SIG-M5 treated with dmso at 0.1 percent for 504 hours (cell line): ENCODE measurements at regions not wholly inside any gene's neighbourhood (a gene's known extent, or its start where the extent isn't known, plus 50 kb on each side); places are given as distances from the start of the nearest gene placed in this dataset.

Experiments used
- DNase-seq: peaks from one replicate; lab custom pipeline; 2025; ENCODE audit not compliant: unreplicated experiment; lab: John Stamatoyannopoulos, UW

DNA sequence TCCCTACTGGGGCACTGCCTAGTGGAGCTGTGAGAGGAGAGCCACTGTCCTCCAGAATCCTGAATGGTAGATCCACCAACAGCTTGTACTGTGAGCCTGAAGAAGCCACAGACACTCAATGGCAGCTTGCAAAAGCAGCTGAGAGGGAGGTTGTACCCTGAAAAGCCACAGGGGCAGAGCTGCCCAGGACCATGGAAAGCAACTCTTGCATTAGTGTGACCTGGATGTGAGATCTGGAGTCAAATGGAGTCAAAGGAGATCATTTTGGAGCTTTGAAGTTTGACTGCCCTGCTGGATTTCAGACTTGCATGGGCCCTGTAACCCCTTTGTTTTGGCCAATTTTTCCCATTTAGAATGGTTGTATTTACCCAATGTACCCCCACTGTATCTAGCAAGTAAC lies 871.4 kb upstream of the PRMT6 start:
- DNase-seq = no peak

DNA sequence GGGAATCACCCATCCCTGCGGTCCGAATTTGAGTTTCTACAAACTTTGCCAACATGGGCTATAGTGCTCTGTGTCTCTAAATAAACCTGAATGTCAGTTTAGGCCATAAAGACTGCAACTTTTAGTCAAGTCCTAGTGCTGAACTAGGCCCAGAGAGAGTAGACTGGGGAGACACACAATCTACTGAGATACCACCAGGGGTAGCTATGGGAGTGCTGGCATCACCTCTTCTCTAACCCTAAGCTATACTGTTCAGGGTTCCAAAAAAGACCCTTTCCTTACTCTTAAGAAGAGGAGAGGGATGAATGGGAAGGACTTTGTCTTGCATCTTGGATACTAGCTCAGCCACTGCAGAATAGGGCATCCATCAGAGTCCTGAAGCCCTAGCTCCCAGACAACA lies 866.7 kb upstream of the PRMT6 start:
- DNase-seq = no peak

DNA sequence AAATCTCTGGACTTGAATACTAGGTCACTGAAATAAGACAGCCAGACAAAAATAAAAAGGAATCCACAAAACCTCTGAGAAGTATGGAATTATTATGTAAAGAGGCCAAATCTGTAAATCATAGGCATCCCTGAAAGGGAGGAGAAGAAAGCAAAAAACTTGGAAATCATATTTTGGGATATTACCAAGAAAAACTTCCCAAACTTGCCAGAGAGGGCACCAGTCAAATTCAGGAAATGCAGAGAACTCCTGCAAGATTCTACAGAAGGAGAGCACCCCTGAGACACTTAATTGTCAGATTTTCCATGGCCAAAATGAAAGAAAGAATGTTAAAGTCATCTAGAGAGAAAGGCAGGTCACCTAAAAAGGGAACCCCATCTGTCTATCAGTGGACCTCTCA lies 862.3 kb upstream of the PRMT6 start:
- DNase-seq = no peak

DNA sequence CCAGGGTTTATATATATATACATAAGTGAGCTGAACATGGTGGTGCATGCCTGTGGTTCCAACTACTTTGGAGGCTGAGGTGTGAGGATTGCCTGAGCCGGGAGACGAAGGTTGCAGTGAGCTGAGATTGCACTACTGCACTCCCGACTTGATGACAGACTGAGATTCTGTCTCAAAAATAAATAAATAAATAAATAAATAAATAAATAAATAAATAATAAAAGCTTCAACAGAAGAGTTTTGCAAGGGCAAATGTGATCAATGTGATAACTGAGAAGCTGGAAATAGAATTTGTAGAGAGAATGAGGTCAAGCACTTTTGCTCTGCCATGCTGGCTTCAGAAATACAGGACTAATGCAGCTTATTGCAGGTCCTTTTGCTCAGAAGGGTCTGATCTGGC lies 855.8 kb upstream of the PRMT6 start:
- no peak for DNase-seq

DNA sequence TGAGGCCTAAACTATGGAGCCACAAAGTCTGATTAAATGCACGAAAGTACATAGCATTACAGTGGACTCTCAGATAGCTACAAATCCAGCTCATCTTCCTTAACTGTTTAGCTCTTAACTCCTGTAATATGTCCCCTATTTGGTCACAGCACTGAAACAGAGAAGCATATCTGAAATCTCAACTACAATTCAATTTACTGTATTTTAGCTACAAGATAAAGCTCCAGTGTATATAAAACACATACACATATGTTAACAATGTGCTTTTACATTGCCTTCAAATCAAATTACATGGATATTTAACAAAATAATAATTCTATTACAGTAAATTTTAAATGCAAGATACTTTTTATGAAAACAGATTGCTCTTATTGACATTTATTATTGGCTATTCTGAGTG lies 849.3 kb upstream of the PRMT6 start:
- DNase-seq = no peak

DNA sequence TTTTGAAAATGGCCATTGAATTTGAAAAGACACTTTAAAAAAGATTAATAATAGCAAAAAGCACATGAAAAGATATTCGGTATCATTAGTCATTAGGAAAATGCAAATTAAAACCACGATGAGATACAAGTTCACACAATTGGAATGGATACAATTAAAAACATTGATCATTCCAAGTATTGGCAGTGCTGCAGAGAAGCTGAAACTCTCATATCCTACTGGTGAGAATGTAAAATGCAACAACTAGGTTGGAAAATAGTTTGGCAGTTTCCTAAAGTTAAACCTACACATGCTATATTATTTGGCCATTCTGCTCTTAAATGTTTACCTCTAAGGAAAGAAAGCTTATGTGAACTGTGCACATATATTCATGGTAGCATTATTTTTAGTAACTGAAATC lies 838.7 kb upstream of the PRMT6 start:
- DNase-seq = peak; percentile 31

DNA sequence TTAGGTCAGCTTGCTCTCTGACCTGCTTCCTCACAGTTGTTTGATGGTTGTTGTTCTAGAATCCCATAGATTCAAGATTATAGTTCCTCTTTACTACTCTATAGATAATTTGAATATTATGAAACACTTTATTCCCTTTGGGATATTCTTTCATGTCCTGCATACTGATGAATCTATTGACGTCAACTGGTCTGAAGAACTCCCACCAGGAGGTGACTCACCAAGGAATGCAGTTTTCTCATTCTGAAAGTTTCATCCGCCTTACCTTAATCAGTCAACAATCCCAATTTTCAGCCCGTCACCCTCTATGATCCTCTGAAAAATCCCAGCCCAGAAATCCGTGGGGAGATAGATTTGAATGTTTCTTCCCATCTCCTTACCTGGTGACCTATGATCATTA lies 834.1 kb upstream of the PRMT6 start:
- DNase-seq = no peak

DNA sequence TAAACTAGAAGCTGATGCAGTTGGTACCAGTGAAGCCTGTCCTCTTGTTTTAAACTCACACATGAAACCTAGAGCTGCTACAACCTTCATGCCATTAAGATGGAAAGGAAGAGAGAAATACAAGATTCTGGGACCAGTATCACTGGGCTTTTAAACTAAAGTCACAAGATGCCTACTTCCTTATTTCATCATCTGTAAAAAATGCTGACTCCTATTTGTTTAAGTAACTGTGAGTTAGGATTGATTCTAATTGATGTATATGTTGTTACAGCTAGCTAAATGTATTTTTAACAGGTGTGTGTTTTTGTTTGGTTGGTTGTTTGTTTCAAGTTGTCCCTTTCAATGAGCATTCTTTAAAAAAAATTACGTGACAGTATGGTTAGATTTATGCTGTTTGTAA lies 833.3 kb upstream of the PRMT6 start:
- peak; percentile 57 for DNase-seq

DNA sequence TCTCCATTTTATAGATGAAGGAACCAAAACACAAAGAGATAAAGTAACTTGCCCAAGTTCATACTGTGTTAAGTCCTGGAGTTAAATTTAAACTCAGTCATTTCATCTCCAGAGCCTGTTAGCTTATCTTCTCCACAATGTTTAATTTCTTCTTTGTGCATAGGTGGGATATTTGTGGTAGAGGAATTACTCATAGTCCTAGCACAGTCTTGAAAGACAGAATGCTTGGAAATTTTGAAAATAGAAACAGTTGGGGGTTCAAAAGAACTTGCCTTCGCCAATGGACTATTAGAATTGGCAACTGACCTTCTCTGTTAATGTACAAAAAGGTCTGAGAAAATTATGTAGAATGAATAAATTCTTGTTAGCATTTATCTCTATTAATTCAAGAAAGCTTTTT lies 832.0 kb upstream of the PRMT6 start:
- DNase-seq = no peak

DNA sequence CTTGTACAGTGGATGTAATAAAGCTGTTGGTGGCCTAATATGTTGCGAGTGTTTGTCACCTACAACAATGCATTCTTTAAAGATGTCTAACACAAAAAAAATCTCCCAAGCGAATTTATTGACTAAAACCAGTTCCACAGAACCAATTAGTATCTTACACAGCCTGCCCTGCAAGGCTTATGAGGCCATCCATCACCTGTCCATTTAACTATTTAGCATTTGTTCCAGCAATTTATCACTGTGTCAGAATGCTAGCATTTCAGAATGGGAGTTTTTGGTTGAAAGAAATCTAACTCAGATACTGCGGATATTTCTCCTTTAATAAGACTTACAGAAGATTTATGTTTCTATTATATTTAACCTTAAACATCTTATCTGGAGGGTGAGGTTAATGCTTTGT lies 831.1 kb upstream of the PRMT6 start:
- no peak for DNase-seq

DNA sequence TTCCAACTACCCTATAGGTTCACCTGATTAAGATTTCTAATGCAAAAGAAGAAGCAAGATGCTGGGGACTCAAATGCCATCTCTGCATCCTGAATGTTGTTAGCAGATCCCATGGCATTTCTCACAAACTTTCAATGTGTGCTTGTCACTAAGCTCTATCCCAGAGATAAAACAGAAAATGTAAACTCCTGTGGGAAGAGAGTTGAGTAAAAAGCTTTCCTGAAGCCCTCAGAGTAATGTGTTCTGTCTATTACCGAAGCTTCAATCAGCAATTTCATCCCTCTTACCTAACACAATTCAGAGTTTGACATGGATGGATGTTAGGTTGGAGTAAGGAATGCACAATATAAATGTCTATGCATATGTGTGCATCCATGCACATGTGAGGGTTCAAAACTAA lies 829.9 kb upstream of the PRMT6 start:
- no peak for DNase-seq

DNA sequence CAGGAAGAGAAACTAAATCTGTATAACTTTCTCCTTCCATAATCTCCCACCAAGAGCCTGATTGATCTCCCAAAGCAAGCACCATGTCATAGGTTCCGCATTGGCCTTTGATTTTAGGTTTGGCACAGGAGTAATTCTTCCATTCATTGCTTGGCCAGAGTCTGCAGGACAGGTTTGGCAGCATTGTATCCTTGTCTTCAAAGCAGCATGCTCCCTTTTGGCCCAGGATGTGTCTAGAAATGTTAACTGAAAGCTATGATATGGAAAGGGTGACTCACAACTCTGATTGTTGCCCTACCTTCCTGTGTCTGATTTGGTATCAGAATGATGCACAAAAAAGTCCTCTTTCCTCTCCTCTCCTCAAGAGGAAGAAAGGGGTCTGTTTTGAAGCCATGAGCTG lies 824.3 kb upstream of the PRMT6 start:
- DNase-seq = peak; percentile 86

DNA sequence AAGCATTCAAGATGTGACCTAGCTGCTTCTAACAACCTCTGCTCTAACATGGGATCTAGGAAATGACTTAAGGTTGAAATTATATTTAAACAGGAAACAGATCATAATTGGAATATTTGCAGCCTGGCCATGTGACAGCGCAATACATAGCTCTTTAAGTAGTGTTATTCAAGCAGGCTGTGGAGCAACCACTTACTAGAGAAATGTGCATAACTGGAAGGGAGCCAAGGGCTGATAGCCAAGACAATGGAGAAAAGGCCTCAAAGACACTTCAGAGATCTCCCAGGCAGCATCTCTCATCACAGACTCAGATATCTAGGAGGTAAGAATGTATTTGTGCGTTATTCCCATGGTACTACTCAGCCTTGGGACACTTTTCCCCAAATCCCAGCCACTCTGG lies 823.0 kb upstream of the PRMT6 start:
- no peak for DNase-seq

DNA sequence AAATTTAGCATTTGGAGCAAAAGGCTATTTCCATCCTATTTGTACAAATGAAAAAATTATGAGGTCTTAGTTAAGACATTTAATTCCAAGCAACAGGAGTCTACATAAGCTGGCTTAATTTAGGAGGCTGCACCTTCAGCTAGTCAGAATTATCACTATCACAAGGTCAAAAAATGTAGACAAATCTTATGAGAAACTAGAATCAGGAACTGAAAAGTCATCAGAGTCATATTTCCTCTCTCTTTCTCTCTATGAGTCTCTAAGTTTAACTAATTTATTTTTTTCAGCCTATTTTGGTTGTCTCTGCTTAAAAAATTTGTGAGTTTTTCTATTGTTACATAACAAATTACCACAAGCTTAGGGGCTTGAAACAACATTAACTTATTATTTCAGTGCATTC lies 807.1 kb upstream of the PRMT6 start:
- DNase-seq = no peak

DNA sequence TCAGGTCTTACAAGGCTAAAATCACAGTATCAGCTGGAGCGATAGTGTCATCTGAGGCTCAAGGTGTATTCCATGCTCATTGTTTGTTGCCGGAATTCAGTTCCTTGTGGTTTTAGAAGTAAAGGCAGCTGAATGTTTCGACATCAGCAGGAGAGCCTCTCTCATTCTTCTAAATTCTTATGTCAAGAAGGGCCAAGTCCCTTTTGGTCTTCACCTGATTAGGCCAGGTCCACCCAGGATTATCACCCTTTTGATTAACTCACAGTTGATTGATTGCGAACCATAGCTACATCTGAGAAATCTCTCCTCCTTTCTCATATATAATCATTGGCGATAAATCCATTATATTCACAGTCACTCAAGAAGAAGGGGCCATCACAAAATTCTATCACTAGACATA lies 806.7 kb upstream of the PRMT6 start:
- DNase-seq = no peak

DNA sequence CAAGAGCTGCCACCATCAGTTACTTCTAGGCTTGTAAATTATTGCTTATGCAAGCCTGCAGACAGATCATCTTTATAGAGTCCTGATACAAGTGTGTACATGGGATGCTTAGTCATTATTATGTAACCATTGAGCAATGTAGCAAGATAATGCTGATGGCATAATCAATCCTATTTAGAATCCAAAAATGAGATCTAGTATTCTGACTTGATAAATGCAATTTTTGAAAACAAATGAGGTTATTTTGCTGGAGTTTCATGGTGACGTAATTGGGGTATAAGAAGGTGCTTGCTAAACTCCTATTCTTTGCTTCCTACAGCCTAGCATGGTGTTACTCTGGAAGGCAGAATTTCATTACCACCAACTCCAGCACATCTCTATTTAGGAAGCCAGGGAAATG lies 801.7 kb upstream of the PRMT6 start:
- peak; percentile 74 for DNase-seq

DNA sequence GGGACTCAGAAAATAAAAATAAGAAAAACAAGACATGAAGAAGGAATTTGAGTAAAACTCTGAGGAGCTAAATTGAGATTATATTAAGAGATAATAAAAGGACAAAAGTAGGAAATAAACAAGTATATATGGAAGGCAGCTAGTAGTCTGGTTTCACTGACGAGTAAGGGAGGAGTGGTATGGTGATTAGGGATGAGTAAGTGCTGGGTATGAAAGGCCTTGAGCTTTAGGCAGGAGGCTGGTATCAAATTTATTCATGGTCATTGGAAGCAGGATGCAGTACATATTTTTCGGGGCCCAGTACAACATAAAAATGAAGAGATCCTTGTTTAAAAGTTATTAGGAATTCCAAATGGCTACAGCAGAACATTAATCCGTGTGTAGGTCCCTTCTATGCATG lies 789.7 kb upstream of the PRMT6 start:
- DNase-seq = no peak

DNA sequence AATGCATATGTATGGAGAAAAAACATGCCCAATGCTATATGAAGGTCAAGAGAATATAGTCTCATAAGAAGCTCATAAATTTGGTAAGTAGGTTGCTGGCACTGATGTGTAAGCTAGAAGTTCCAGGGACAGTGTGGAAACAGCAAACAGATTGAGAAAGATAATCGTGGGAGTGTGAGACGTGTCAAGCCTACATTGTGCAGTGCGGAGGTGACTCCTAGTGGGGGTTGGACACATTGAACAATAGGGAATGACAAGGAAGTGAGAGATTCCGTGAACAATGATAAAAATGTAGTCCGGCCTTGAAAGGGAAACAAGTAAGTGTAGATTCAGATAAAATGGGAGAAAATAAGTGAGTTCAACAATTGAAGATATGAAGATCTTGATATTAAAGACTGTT lies 788.4 kb upstream of the PRMT6 start:
- peak; percentile 84 for DNase-seq

DNA sequence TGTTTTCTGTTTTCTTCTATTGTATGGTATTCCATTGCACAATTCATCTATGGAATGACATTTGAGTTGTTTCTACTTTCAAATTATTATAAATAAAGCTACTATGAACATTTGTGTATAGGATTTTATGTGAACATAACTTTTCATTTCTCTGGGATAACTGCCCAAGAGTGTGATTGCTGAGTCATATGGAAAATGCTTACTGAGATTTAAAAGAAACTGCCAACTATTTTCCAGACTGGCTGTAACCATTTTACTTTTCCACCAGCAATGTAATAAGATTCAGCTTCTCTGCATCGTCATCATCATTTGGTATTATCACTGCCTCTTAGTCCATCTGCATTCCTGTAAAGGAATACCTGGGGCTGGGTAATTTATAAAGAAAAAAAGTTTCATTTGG lies 779.6 kb upstream of the PRMT6 start:
- DNase-seq = no peak

DNA sequence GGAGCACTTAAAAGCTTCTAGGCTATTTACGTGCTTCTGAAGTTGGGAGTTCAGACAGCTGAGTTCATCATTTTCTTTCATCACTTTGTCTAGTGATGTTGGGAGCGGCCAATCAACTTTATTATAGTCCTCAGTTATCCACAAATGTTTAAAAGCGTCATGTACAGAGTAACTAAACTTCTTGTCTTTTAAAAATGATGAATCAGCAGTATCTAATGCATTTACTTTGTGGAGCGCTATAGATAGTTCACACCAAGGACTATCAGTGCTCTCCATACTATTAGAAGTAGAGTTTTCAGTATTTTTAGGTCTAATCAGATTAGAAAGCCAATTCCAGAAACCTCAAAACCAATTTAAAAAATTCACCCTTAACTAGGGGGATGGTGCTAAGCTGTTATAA lies 778.7 kb upstream of the PRMT6 start:
- DNase-seq = no peak

DNA sequence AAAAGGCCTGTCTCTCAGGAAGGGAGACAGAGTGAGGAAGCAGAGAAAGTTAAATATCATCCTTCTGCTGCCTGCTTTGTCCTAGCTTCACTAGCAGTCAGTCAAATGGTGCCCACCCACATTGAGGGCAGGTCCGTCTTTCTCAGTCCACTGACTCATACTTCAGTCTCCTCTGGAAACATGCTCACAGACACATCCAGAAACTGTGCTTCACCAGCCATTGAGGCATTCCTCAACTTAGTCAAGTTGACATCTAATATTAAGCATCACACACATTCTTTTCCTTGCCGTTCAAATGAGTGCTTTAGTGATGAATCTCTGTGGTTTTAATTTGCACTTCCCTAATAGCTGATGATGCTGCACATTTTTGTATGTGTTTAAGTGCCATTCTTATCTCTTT lies 777.8 kb upstream of the PRMT6 start:
- no peak for DNase-seq

DNA sequence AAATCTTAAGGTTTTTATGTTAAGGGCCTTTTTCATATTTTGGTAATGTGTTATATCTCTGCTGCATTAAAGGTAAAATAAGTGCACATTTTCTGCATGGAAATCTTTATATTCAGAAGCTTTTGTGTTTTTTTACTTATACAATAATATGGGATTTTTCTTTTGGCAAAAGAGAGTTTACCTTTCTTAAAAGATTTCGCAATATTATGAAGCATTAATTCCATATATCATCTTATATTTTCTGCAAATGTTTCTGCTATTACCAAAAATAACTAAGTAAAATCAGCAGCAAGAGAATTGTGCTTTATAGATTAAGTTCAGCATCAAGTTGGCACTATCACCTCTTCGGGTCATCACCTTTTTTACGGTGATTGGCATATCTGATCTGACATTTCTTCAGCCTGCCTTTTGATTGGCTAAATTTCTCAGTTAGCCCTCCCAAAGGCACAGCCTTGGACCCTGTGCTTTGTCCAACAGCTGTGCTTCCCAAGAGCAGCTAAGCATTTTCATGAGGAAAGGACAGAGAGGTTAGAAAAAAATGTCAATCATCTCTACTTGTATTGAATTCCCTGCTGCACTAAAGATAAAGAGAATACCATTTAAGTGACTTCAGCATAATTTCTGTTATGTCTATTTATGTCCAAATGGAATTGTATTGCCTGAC lies 767.1 kb upstream of the PRMT6 start:
- no peak for DNase-seq

DNA sequence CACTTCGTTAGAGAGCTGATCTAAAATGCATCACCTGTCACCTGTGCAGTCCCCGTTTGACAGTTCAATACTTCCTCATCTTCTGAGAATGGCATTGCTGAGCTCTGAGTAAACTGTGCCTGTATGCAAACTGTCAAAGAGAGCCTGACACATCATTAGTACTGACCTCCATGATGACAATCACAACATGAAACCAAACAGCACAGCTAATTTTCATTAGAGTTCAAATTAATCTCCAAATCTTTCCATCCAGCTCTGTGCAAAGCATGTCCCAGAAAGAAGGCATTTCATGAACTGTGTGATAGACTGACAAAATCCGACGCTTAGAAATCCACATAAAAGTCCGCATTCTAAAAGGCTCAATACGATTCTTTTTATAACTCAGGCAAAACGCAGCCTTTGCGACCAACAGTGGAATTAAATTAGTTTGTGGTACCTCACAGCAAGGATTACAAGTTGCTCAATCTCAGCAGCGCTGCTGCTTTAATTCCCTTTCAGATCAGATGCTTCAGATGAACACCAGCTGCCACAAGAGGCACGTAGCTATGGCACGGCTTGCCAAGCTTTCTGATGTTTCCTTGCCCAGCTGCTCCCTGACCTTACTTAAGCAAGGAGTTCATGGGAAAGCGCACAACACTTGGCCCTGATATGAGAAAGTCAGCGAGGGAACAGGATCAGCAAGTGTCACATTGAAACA lies 765.5 kb upstream of the PRMT6 start:
- DNase-seq = no peak
